Retinal pigment epithelial cell (primary cell): ENCODE measurements at regions not wholly inside any gene's neighbourhood (a gene's known extent, or its start where the extent isn't known, plus 50 kb on each side); places are given as distances from the start of the nearest gene placed in this dataset.

Experiments used
- DNase-seq: peaks from one replicate; pipeline ENCODE4 v3.0.0-alpha.2; 2010; ENCODE audit warnings: low read depth
- H3K4me3 ChIP-seq: 2 replicates; pipeline ENCODE4 v1.5.1; 2011; ENCODE audit warnings: mild to moderate bottlenecking, low read length, control low read depth, moderate library complexity
- TF ChIP-seq, protein P1 (sequence below): conservative IDR thresholded peaks from 2 replicates; pipeline ENCODE4 v1.5.1; 2011; ENCODE audit warnings: low read depth, low read length, control low read depth, inconsistent platforms

GRCh38 chr15:39058351-39059131, 493.9 kb upstream of the RASGRP1 start:
- TF ChIP-seq, protein P1, sequence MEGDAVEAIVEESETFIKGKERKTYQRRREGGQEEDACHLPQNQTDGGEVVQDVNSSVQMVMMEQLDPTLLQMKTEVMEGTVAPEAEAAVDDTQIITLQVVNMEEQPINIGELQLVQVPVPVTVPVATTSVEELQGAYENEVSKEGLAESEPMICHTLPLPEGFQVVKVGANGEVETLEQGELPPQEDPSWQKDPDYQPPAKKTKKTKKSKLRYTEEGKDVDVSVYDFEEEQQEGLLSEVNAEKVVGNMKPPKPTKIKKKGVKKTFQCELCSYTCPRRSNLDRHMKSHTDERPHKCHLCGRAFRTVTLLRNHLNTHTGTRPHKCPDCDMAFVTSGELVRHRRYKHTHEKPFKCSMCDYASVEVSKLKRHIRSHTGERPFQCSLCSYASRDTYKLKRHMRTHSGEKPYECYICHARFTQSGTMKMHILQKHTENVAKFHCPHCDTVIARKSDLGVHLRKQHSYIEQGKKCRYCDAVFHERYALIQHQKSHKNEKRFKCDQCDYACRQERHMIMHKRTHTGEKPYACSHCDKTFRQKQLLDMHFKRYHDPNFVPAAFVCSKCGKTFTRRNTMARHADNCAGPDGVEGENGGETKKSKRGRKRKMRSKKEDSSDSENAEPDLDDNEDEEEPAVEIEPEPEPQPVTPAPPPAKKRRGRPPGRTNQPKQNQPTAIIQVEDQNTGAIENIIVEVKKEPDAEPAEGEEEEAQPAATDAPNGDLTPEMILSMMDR, result no peak
- no peak overlapping the region for H3K4me3 ChIP-seq
- DNase-seq, result no peak

DNA sequence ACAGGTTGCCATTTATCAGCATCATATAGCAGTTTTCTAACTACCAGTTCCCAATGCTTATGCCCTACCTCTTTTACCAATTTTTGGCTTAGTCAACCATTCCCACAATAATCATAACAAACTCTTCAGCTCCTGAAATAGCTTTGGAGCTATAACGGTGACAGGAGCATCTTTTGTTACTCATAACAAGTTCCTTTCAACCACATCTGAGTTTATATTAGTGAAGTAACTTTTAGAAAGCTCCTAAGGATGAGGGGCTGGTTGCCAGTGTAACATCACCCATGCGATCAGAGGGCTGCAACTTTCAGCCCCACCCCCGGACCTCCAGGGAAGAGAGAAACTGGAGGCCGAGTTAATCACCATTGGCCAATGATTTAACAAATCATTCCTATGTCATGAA, 495.3 kb upstream of the RASGRP1 start:
- TF ChIP-seq, protein P1, result no peak
- no peak overlapping the region for H3K4me3 ChIP-seq
- DNase-seq, result no peak

GRCh38 chr15:39061952-39062464, 497.4 kb upstream of the RASGRP1 start:
- no peak overlapping the region for H3K4me3 ChIP-seq
- TF ChIP-seq, protein P1, result no peak
- DNase-seq, result no peak

DNA sequence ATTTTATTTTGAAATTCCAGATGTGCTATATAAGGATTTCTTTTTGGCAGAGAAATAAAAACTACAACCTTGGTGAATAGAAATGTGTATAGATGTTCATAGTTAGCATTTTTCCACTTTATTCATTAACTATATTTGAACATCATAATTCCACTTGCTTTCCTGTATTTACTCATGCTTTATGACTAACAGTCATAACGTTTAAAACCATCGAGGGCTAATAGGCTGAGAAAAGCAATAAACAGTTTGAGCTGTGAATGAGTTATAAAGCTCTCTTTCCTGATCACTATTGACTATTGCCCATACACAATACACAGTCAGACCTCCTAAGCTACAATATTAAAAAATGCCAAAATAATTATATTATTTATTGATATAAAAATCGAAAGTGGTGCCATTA, 502.1 kb upstream of the RASGRP1 start:
- TF ChIP-seq, protein P1, result no peak
- DNase-seq, result no peak
- no peak overlapping the region for H3K4me3 ChIP-seq

DNA sequence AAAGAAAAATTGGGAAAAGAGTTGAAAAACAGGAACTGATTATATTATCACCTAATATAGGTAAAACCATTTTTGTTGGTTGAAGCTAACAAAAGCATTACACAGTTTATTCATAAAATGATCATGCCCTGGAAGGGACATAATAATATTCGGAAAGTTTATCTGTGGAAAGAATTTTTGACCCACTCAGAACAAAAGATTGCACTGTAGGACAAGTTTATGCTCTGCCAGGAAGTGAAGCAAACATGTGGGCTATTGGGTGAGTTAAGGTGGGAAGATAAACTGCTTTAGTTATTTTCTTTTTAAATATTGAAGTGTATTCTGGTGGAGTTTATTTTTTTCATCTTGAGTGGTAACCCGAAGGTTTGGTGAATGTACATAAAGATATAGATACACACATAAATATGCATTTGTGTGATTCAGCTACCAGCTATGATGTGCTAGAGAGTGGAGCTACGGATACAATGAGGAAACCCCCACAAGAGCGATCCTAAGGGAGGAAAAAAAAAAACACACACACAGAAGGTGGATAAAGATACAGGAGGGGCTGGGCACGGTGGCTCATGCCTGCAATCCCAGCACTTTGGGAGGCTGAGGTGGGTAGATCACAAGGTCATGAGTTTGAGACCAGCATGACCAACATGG, 506.4 kb upstream of the THBS1 start:
- TF ChIP-seq, protein P1, result no peak
- no peak overlapping the region for H3K4me3 ChIP-seq
- no peak for DNase-seq

DNA sequence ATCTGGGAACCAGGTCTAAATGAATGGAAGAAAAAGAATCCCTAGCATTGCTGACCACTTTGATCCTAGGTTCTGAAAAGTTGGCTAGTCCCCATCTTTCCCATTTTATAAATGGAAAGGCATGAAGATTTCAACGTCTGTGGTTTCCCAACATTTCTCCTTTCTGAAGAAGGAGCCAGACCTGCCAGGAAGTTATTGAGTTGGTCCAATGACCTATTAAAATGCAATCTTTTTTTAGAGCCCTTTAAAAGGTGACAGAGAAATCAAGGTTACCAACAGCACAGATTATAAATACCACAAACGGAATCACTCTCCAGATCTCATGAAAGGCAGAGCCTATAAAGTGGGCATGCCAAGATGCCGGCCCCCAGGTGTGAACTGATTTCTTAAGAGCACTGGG, 505.6 kb upstream of the THBS1 start:
- H3K4me3 ChIP-seq, result no peak overlapping the region
- DNase-seq, result no peak
- TF ChIP-seq, protein P1, result no peak
